Smooth muscle cell (in vitro differentiated cells): ENCODE measurements at regions not wholly inside any gene's neighbourhood (a gene's known extent, or its start where the extent isn't known, plus 50 kb on each side); places are given as distances from the start of the nearest gene placed in this dataset.

Experiments used
- DNase-seq: peaks from one replicate; lab custom pipeline; 2025; ENCODE audit not compliant: unreplicated experiment; lab: John Stamatoyannopoulos, UW
- H2AFZ ChIP-seq: fragments of 200-600 bp; sonication (generic); 2 replicates; pipeline ENCODE4 v1.6.0; 2016; ENCODE audit warnings: antibody characterized with exemption, low read depth, mild to moderate bottlenecking
- H3F3A ChIP-seq: fragments of 200-600 bp; sonication (generic); 2 replicates; pipeline ENCODE4 v1.6.0; 2017; ENCODE audit warnings: antibody characterized with exemption, low read depth
- H3K27ac ChIP-seq: fragments of 200-600 bp; sonication (generic); 2 replicates; pipeline ENCODE4 v1.5.1; 2016; ENCODE audit warnings: low read depth, mild to moderate bottlenecking
- H3K27me3 ChIP-seq: fragments of 200-600 bp; sonication (generic); 2 replicates; pipeline ENCODE4 v1.6.1; 2016; ENCODE audit warnings: low read depth, mild to moderate bottlenecking
- H3K36me3 ChIP-seq: fragments of 200-600 bp; sonication (generic); 2 replicates; pipeline ENCODE4 v1.5.1; 2016; ENCODE audit warnings: low read depth
- H3K4me1 ChIP-seq: fragments of 200-600 bp; sonication (generic); 2 replicates; pipeline ENCODE4 v1.5.1; 2016; ENCODE audit warnings: low read depth
- H3K4me2 ChIP-seq: fragments of 200-600 bp; sonication (generic); 2 replicates; pipeline ENCODE4 v1.6.0; 2016; ENCODE audit warnings: mild to moderate bottlenecking
- H3K4me3 ChIP-seq: fragments of 200-600 bp; sonication (generic); 2 replicates; pipeline ENCODE4 v1.5.1; 2016; ENCODE audit warnings: mild to moderate bottlenecking
- H3K79me2 ChIP-seq: fragments of 200-600 bp; sonication (generic); 2 replicates; pipeline ENCODE4 v1.6.0; 2016; ENCODE audit warnings: low read depth, mild to moderate bottlenecking
- H3K9ac ChIP-seq: fragments of 200-600 bp; sonication (generic); 2 replicates; pipeline ENCODE4 v1.6.0; 2016; ENCODE audit warnings: low read depth
- H3K9me3 ChIP-seq: fragments of 200-600 bp; sonication (generic); replicated peaks from 2 replicates; pipeline ENCODE4 v1.5.1; 2016; ENCODE audit warnings: low read depth
- H4K20me1 ChIP-seq: fragments of 200-600 bp; sonication (generic); 2 replicates; pipeline ENCODE4 v1.6.0; 2016; ENCODE audit warnings: low read depth
- WGBS: methylation state at CpG from one replicate; pipeline ENCODE4 v1.1.7; 2016; ENCODE audit warnings: low lambda C conversion rate; 5-methylcytosine and 5-hydroxymethylcytosine counted together
- TF ChIP-seq, protein P1 (sequence below): fragments of 200-600 bp; sonication (generic); IDR thresholded peaks from 2 replicates; pipeline ENCODE4 v1.5.1; 2017; ENCODE audit warnings: borderline replicate concordance, mild to moderate bottlenecking, antibody characterized with exemption; ENCODE audit not compliant: insufficient read depth, poor library complexity, severe bottlenecking

DNA sequence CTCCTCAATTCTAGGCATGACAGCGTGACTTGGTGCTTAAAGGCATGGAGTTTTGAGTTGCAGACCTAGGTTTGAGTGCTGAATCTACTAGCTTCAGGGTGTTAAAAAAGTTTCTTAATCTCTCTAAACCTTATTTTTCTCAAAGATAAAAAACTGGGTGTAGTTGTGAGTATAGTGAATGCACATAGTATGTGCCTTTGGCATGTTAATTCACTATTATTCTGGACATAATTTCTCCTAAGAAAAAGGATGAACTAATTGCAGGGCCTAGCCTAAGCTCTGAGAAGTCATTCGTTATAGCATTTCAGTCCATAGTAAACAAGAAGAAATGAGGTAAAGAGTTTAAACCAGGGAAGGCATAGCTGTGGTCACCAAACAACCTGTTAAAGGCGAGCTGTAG lies 149.0 kb downstream of the LACC1 start:
- Histone ChIP-seq H2AFZ (no peak overlapping the region), H4K20me1 (no peaks in the 10 kb centered on the region), H3K4me2 (no peak overlapping the region), H3K27ac (no peak overlapping the region), H3K36me3 (no peaks in the 10 kb centered on the region), H3K9me3 (no peaks in the 10 kb centered on the region), H3K9ac (no peak overlapping the region), H3K27me3 (no peaks in the 10 kb centered on the region), H3F3A (no peaks in the 10 kb centered on the region), H3K4me1 (no peaks in the 10 kb centered on the region), H3K4me3 (no peak overlapping the region), H3K79me2 (no peaks in the 10 kb centered on the region)
- WGBS, result 98% methylated on average over 3 of the region's 3 CpGs
- no peak for DNase-seq
- TF ChIP-seq, protein P1, sequence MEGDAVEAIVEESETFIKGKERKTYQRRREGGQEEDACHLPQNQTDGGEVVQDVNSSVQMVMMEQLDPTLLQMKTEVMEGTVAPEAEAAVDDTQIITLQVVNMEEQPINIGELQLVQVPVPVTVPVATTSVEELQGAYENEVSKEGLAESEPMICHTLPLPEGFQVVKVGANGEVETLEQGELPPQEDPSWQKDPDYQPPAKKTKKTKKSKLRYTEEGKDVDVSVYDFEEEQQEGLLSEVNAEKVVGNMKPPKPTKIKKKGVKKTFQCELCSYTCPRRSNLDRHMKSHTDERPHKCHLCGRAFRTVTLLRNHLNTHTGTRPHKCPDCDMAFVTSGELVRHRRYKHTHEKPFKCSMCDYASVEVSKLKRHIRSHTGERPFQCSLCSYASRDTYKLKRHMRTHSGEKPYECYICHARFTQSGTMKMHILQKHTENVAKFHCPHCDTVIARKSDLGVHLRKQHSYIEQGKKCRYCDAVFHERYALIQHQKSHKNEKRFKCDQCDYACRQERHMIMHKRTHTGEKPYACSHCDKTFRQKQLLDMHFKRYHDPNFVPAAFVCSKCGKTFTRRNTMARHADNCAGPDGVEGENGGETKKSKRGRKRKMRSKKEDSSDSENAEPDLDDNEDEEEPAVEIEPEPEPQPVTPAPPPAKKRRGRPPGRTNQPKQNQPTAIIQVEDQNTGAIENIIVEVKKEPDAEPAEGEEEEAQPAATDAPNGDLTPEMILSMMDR, result no peak

DNA sequence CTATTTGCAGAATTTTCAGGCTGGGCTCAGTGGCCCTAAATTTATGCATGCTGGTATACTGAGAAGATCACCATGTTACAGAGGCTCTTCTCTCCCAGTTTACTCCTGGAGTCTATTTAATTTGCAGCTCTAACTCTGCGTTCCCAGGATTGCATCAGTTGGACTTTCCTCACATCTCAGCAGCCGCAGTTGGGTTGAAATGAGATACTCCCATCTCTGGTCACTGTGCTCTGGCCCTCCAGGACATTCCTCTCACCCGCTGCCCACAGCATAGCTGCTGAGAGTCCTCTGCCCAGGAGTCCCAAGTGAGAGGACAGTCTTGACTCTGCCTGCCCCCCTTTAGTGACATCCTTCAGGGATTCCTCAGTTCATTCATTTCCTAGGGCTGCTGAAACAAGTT lies 150.9 kb downstream of the LACC1 start:
- Histone ChIP-seq H2AFZ (no peak overlapping the region), H3K4me2 (no peak overlapping the region), H3K9ac (no peak overlapping the region), H4K20me1 (no peaks in the 10 kb centered on the region), H3K9me3 (no peaks in the 10 kb centered on the region), H3K27ac (no peak overlapping the region), H3K4me1 (peaks cover 6% of the 10 kb centered on the region), H3F3A (peaks cover 8% of the 10 kb centered on the region), H3K27me3 (no peaks in the 10 kb centered on the region), H3K36me3 (no peaks in the 10 kb centered on the region), H3K4me3 (no peak overlapping the region), H3K79me2 (no peaks in the 10 kb centered on the region)
- no peak for DNase-seq
- TF ChIP-seq, protein P1, result no peak
- 72% methylated on average over 3 of the region's 3 CpGs for WGBS

DNA sequence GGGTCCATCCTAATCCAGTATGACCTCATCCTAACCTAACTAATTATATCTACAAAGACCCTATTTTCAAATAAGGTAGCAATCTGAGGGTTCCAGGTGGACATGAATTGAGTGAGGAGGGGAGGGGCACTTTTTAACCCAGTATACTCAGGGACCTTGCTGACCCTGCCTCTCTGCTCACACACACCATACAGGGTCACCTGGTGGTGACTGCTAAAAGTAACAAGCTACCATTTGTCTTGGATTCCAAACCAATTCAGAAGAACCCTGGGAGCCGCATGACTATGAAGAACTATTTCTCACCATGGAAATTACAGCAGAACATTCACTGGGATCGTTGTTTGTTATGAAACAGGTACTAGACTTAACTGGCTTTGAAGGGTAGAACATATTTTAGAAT lies 151.9 kb downstream of the LACC1 start:
- 98% methylated on average over 2 of the region's 2 CpGs for WGBS
- Histone ChIP-seq H3K9me3 (no peaks in the 10 kb centered on the region), H3K27ac (no peak overlapping the region), H2AFZ (no peak overlapping the region), H3K9ac (no peak overlapping the region), H3F3A (peaks cover 8% of the 10 kb centered on the region), H3K4me2 (no peak overlapping the region), H3K36me3 (no peaks in the 10 kb centered on the region), H4K20me1 (no peaks in the 10 kb centered on the region), H3K4me1 (peaks cover 6% of the 10 kb centered on the region), H3K27me3 (no peaks in the 10 kb centered on the region), H3K79me2 (no peaks in the 10 kb centered on the region), H3K4me3 (no peak overlapping the region)
- TF ChIP-seq, protein P1, result no peak
- DNase-seq, result no peak

DNA sequence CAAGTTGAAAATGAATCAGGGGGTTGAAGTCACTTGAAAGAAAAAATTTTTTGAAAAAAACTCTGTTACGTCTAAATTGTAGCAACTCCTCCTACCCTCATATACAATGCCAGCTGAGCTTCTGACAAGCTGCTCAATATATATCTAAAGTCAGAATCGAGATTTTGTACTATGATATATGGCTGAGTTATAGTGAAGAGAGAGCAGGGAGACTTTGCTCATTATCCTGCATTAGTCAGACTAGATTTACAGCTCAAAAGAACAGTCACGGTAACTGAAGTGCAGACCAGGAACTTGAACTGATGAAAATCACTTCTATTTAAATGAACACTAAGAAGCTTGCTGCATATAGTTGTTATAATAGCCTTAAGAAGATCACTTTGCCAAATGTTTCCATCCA lies 153.1 kb downstream of the LACC1 start:
- H3K4me2 ChIP-seq, result no peak overlapping the region
- DNase-seq, result no peak
- H3K36me3 ChIP-seq, result no peaks in the 10 kb centered on the region
- no peaks in the 10 kb centered on the region for H3K9me3 ChIP-seq
- TF ChIP-seq, protein P1, result no peak
- H3K79me2 ChIP-seq, result no peaks in the 10 kb centered on the region
- no peak overlapping the region for H3K4me3 ChIP-seq
- H3F3A ChIP-seq, result peaks cover 8% of the 10 kb centered on the region
- peak overlapping the region; percentile 0 for H3K27ac ChIP-seq
- H3K9ac ChIP-seq, result no peak overlapping the region
- H3K27me3 ChIP-seq, result no peaks in the 10 kb centered on the region
- H2AFZ ChIP-seq, result no peak overlapping the region
- peaks cover 6% of the 10 kb centered on the region for H3K4me1 ChIP-seq
- 34% methylated on average over 3 of the region's 3 CpGs for WGBS
- H4K20me1 ChIP-seq, result no peaks in the 10 kb centered on the region
